ENCODE measurements at regions not wholly inside any gene's neighbourhood (a gene's known extent, or its start where the extent isn't known, plus 50 kb on each side); places are given as distances from the start of the nearest gene placed in this dataset.
"Not testable (repeated sequence)": the region's sequence is repeated elsewhere in the genome, so short reads cannot be mapped to it uniquely, and the experiment has no call there.

DNA sequence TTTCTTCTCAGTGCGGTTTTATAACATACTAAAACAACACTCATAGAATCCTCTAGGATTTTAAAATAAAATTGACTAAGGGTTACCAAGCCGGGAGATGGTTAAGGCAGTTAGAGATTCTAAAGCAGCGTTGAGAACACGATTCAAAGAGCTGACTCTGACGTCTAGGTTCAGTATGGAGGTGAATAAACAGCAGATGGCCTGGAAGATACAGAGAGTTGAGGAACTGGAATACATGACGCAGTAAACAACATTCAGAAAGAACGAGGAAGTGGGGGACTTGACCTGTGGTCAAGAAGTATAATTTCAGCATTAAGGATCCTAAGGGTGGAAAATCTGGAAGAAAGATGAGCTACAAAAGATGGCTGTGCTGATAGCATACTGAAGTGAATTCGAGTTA is 68.4 kb upstream of the NBPF26 start:
- not testable (repeated sequence) for H3K4me3 ChIP-seq (ENCODE audit: low read depth, low read length)

DNA sequence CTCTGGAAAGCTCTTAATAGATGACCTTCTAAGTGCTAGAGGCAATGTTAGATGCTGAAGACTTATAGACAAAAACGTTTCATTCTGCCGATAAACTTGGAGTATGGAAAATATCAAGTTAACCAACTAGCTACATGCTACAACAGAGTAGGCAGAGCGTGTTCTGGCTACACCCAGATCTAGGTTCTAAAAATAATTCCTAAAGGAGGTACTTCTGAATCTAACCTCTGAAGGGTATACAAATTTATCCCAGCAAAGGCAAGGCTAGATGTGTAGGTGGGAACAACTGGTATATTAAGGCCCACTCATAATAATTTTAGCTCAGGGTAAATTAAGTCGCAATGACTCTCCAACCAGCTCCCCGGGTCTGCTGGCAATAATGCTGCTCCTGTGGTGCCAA is 67.6 kb upstream of the NBPF26 start:
- H3K4me3 ChIP-seq (ENCODE audit: low read depth, low read length), result not testable (repeated sequence)

DNA sequence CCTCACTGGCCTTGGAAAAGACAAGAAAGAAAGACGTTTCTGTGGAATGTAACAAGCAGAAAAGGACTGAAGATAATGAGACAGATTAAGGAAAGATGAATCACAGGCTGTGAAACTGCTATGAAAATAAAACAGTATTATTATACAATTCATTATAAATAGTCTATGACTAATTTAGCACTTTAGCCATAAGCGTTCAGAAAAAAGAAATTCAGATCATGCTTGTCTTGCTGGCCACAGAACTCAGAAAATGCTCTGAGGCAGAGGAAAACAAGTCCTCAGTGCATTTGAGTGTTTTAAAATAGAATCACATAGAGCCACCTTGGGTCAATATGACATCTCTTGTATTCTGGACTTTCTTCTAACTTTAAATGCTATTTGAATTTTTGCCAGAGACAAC is 65.9 kb upstream of the NBPF26 start:
- not testable (repeated sequence) for H3K4me3 ChIP-seq (ENCODE audit: low read depth, low read length)

DNA sequence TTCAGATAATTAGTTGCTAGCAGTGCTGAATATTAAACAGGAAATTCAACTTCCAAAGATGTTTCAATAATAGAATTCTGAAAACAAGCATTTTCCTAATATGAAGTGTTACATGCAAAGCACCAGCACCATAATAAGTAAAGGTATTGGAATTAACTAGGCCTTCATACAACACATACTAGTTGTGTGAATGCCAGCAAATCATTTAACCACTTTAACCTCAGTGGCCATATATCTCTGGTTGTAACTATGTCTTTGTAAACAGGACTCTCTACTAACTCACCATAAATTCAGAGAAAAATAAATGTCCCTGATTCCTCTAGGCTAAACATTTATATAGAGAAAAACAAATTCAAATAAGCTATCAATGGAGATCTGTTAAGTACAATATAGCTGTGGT is 65.1 kb upstream of the NBPF26 start:
- H3K4me3 ChIP-seq (ENCODE audit: low read depth, low read length), result not testable (repeated sequence)

DNA sequence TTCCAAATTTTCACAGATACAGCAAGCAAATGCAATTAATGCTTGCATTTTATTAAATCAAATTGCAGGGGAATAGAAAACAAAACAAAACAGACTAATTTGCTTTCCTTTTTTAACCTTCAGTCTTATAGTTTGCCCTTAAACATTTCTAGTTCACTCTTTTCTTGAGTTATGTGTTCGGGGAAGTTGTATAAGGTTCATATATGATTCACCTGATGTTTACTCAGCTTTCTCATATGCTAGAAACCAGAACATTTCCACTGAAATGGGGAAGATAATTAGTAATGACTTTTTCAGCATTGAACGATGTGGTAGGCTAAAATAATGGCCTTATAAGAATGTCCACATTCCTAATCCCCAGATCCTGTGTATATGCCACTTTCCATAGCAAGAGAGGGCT is 64.6 kb upstream of the NBPF26 start:
- H3K4me3 ChIP-seq (ENCODE audit: low read depth, low read length), result not testable (repeated sequence)

DNA sequence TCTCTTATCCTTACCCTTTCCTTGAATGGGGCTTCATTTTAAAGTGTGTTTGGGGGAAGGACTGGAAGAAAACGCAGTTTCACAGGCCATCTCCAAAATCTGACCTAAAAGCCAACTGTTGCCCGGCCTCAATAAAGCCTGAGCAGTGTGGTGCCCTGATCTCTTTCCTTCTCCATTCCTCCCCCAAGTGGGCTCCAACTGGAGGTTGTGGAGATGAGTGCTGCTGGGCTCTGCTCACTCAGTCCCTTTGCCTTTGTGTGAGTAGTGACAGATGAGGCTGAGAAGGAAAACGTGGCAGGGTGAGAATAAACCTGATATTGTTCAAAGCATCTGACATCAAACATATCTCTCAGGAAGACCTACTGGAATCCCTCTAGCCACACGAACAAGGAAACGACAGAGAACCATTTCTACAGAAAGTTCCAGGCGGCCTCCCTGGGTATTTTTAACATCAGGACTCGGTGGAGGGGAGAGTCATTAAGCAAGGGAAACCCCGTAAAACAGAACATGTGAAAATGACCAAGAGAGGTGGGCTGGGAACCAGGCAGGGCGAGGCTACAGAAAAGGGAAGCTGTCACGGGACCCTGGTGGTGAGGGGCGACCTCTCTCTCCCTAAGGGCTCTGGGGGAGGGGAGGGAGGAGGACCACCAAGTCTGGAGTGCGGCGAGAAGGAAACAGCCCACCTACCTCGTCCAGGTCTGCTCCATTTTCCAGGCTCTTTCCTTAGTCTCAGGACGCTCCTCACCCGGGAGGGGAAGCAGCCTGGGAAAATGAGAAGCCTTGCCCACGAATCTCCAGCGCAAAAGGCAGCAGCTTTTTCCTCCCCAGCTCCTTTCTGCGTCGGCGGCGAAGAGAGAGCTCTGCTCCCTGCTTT is 59.1 kb upstream of the NBPF26 start:
- not testable (repeated sequence) for H3K4me3 ChIP-seq (ENCODE audit: low read depth, low read length)

DNA sequence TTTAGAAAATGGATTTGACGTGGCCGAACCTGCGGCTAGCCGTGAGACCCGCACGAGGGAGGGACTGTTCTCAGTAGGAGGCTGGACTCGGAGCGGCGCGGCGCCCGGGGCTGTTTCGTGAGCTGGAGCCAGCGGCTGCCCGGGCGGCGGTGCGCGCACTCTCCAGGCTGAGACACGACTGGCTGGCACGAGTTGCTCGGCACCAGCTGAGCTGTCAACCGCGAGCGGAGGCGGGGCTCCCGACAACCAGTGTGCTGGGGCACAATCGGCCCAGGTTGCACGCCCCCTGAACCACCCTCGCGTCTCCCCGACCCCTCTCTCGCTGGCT is 58.5 kb upstream of the NBPF26 start:
- not testable (repeated sequence) for H3K4me3 ChIP-seq (ENCODE audit: low read depth, low read length)

DNA sequence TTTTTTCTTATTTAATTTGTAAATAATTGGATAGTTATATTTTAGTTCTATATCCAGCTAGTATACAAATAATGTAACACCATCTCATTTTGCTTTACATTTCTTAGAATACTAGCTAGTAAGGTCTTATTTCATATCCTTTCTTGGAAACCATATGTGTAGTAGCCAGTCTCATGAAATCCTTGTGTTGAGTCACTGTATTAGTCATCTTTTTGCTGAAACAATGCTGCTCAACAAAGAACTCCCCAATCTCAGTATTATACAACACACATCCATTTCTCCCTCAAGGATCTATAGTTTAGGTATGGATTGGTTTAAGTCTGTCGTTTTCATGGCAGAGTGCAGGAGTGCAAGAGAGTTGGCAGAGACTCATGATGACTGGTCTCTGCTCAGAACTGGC is 55.6 kb upstream of the NBPF26 start:
- H3K4me3 ChIP-seq (ENCODE audit: low read depth, low read length), result not testable (repeated sequence)
